ENCODE measurements at regions not wholly inside any gene's neighbourhood (a gene's known extent, or its start where the extent isn't known, plus 50 kb on each side); places are given as distances from the start of the nearest gene placed in this dataset.

DNA sequence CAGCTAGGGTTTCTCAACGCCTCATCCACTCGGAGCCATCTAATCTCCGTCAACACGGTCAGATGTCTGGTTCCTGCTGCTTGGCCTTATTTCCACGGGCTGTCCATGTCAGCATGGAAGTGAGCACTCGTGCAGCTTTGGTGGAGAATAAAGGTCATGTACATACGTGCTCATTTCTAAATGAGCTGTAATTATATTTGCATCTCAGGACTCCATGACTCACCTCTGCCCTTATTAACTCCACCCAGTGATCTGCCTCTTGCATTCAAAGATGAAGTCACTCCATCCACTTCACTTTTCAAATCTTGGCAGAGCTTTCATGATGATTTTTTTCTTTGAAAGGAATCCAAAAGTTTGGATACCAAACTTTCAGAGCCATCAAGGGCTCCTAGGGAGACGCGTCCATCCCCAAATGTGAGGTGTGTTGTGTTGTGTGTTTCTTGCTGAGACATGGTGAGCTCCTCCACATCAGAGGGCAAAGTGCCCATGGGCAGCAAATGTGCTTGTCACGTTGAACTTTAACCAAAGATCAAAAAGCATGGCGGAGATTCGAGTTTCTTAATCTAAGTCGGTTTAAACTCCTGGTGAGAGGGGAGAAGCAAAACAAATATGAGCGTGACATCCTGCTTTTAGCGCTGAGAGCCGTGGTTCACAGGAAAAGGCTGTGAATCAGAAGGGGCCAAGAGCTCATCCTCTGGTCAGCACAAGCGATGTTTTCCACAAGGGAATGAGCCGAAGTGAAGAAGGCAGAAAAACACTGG, 68.6 kb upstream of the ERRFI1 start (continued):
- TF ChIP-seq, protein P1, sequence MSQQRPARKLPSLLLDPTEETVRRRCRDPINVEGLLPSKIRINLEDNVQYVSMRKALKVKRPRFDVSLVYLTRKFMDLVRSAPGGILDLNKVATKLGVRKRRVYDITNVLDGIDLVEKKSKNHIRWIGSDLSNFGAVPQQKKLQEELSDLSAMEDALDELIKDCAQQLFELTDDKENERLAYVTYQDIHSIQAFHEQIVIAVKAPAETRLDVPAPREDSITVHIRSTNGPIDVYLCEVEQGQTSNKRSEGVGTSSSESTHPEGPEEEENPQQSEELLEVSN (IDR thresholded peaks at IDR 0.05): no peak
- TF ChIP-seq KDM1A (IDR thresholded peaks at IDR 0.05; ENCODE audit: borderline replicate concordance, low read length): no peak
- no peak for TF ChIP-seq YY1 (IDR thresholded peaks at IDR 0.05; ENCODE audit: low read depth, low read length)
- no peak for TF ChIP-seq SP1 (IDR thresholded peaks at IDR 0.05; ENCODE audit: low read depth, low read length)

Data from H1 (cell line).